Ovary (tissue), 3 donors: ENCODE measurements at regions not wholly inside any gene's neighbourhood (a gene's known extent, or its start where the extent isn't known, plus 50 kb on each side); places are given as distances from the start of the nearest gene placed in this dataset.

Experiments used
- POLR2A ChIP-seq: fragments of 450-650 bp; IDR thresholded peaks from one replicate; pipeline ENCODE4 v1.6.1; 2017; ENCODE audit warnings: antibody characterized with exemption, mild to moderate bottlenecking, moderate library complexity
- TF ChIP-seq, protein P1 (sequence below), 3 donors: fragments of 450-650 bp in 2 of 3; fragments of 200-600 bp in 1 of 3; IDR thresholded peaks; one replicate each; pipeline versions ENCODE4 v1.5.1 to v1.8.0; 2016 to 2022; ENCODE audit warnings: antibody characterized with exemption in 3 of 3, mild to moderate bottlenecking in 1 of 3
- donor health status: DM: no; HTN: no; CAD: no.

DNA sequence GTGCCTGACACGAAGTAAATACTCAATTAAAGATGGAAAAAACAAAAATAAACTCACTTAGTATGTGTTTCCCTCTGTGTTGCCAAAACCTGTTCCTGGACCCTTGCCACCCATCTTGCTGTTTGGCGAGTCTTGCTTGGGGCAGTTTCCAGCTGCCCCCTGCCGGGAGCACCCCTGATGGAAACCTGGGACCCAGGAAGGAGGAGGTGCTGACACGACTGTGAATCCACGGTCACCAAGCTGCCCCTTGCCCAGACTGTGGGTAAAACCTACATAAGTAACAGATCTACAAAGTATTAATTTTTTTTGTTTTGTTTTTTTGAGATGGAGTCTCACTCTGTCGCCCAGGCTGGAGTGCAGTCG is 50.1 kb upstream of the SIAH1 start:
- TF ChIP-seq POLR2A, result no peak
- TF ChIP-seq, protein P1, sequence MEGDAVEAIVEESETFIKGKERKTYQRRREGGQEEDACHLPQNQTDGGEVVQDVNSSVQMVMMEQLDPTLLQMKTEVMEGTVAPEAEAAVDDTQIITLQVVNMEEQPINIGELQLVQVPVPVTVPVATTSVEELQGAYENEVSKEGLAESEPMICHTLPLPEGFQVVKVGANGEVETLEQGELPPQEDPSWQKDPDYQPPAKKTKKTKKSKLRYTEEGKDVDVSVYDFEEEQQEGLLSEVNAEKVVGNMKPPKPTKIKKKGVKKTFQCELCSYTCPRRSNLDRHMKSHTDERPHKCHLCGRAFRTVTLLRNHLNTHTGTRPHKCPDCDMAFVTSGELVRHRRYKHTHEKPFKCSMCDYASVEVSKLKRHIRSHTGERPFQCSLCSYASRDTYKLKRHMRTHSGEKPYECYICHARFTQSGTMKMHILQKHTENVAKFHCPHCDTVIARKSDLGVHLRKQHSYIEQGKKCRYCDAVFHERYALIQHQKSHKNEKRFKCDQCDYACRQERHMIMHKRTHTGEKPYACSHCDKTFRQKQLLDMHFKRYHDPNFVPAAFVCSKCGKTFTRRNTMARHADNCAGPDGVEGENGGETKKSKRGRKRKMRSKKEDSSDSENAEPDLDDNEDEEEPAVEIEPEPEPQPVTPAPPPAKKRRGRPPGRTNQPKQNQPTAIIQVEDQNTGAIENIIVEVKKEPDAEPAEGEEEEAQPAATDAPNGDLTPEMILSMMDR (IDR thresholded peaks at IDR 0.05), result no peak
